ENCODE measurements at regions not wholly inside any gene's neighbourhood (a gene's known extent, or its start where the extent isn't known, plus 50 kb on each side); places are given as distances from the start of the nearest gene placed in this dataset.
"Not testable (repeated sequence)": the region's sequence is repeated elsewhere in the genome, so short reads cannot be mapped to it uniquely, and the experiment has no call there.

GRCh38 chr6:84635081-84635761 is 129.2 kb downstream of the TBX18 start:
- no peak for DNase-seq (ENCODE audit: low spot score)

GRCh38 chr6:84633771-84634170 is 130.6 kb downstream of the TBX18 start:
- no peak for DNase-seq (ENCODE audit: low spot score)

- not testable (repeated sequence) for DNase-seq (ENCODE audit: low spot score)
Observed at GRCh38 chr6:84626527-84626926, 137.9 kb downstream of the TBX18 start.

DNA sequence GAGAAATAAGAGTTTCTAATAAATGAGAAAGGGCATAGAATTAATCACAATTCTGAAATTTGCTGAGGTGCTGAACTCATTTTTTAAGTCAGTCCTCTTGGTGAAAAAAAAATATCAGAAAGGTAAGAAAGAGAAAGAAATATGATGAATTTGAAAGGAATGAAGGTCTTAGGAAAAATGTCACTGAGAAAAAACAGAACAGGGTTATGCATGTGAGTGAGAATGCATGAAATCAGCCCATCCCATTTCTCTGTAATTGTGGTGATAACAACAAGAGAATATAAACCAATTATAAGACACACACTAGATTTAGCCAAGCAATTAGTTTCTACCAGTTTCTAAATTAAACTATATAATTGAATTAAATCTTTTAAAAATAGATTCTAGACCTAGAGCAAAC is 138.9 kb downstream of the TBX18 start:
- no peak for DNase-seq (ENCODE audit: low spot score)

DNA sequence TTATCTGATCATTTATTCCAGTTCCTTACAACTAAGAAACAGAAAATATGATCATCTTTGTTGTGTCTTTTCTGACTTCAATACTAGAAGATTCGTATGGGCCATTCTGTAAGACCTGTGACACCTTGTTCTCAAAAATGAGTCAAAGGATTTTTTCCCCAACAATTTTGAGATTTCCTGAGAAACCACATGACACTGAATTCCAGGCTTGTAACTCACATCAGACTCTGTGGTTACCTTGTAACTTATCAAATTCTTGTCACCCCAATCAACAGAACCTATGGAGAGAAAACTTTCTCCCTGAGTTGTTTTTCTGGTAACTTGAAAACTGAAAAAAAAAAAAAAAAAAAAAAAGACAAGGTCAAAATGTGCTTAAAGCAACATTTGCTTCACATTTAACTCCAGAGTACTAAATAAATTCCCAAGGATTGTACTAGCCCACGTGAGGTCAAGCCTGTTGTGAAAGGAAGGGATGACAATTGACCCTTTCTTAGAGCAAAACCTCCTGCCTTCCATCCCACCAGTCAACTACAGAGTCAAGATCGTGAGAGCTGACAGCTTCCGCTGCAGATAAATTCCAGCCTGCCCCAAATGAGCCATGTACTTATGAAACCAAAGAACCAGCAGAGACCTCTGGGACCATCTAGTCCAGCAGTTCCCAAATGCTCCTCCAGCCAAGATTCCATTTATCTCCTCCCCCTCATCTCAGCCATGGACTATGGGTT is 140.3 kb downstream of the TBX18 start:
- no peak for DNase-seq (ENCODE audit: low spot score)

DNA sequence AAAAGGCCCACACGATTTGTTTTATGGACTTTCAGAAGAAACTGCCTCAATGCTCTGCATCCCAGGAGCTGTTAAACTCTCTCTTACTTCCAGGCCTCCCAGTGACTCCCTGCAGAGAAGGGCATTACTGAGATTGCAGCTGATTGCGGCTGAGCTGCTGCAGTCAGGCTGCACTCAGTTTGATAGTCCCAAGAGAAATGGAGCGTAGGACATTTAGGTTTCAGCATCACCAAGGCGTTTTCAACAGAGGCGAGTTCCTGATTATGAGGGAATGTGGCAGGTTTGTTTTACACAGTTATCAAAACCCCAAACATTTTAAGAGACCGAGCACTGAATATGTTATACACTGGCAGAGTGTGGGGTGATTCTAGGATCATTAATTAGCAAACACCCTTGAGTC is 145.6 kb downstream of the TBX18 start:
- DNase-seq (ENCODE audit: low spot score) = no peak

- DNase-seq (ENCODE audit: low spot score) = no peak
Observed at GRCh38 chr6:84618046-84618752, 146.2 kb downstream of the TBX18 start.

GRCh38 chr6:84615987-84616386 is 148.4 kb downstream of the TBX18 start:
- no peak for DNase-seq (ENCODE audit: low spot score)

- no peak for DNase-seq (ENCODE audit: low spot score)
Observed at GRCh38 chr6:84615113-84615850, 149.1 kb downstream of the TBX18 start.

- no peak for DNase-seq (ENCODE audit: low spot score)
Observed at GRCh38 chr6:84606860-84607259, 157.5 kb downstream of the TBX18 start.

GRCh38 chr6:84605298-84605697 is 159.1 kb downstream of the TBX18 start:
- DNase-seq (ENCODE audit: low spot score) = no peak

- no peak for DNase-seq (ENCODE audit: low spot score)
Observed at GRCh38 chr6:84601366-84601765, 163.0 kb downstream of the TBX18 start.

GRCh38 chr6:84599991-84600390 is 164.4 kb downstream of the TBX18 start:
- no peak for DNase-seq (ENCODE audit: low spot score)

DNA sequence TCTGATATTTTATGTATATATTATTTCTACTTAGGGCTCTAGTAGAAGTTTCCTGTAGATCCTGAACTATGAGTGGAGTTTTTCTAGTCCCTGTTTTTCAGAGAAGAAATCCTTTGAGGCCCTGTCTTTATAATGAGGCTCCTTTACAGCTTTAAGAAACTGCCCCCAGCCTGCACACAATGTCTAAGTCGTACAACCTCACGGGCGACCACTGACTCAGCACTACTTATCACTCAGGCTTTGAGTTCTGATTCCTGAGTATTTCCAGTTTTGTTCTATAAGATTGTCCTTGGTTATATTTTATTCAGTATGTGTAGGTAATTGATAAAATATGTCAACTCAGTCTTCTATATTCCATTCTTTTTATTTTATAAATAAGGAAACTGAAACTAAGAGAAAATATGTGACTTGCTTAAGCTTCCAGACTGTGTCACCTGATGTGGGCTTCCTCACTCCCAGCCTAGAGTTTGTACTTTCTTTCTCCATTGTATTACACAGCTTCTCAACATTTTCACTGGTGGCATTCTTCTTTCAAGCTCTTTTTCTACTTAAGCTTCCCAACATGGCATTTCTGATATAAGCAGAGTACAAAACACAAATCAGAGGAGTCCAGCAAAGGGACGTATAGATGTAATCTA is 167.0 kb downstream of the TBX18 start:
- no peak for DNase-seq (ENCODE audit: low spot score)

DNA sequence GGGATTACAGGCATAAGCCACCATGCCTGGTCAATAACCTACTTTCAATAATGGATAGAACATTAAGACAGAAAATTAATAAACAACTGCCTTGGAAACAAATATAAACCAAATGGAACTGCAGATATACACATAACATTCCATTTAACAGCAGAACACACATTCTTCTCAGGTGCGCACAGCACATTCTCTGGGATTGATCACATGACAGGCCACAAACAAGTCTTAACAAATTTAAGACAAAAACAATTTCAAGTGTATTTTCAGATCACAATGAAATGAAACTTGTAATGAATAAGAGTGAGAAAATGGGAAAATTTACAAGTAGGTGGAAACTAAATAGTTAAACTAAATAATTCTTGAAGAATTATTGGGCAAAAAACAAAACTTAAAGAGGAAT is 167.9 kb downstream of the TBX18 start:
- DNase-seq (ENCODE audit: low spot score) = no peak

GRCh38 chr6:84588697-84589080 is 175.7 kb downstream of the TBX18 start:
- DNase-seq (ENCODE audit: low spot score) = no peak

GRCh38 chr6:84587994-84588696 is 176.3 kb downstream of the TBX18 start:
- not testable (repeated sequence) for DNase-seq (ENCODE audit: low spot score)

DNA sequence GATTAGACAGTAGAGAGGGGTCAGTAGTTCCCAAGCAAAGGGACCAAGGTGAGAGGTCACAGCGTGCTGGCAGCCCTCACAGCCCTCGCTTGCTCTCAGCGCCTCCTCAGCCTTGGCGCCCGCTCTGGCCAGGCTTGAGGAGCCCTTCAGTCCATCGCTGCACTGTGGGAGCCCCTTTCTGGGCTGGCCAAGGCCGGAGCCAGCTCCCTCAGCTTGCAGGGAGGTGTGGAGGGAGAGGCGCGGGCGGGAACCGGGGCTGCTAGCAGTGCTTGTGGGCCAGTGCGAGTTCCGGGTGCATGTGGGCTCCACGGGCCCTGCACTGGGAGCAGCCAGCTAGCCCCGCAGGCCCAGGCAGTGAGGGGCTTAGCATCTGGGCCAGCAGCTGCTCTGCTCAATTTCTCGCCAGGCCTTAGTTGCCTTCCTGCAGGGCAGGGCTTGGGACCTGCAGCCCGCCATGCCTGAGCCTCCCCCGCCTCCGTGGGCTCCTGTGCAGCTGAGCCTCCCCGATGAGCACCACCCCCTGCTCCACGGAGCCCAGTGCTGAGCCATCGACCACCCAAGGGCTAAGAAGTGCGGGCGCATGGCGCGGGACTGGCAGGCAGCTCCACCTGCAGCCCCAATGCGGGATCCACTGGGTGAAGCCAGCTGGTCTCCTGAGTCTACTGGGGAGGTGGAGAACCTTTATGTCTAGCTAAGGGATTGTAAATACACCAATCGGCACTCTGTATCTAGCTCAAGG is 177.0 kb downstream of the TBX18 start:
- not testable (repeated sequence) for DNase-seq (ENCODE audit: low spot score)

DNA sequence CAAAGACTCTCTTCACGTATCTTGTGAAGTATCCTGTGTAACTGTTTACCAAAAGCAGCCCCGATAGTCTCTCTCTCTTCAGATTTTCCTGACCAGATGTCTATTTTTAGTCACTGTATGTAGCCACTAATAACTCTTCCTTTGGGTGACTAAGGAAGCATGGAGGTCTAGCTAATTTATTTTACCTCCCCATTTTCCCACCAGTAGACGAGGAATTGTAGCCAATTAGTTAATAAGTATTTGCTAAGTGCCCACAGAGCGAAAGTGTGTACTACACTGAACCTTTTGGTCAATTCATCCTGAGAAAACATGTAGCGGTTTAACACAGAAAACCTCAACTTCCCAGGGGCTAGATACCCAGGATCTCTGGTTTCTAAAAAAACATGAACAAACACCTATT is 180.6 kb downstream of the TBX18 start:
- DNase-seq (ENCODE audit: low spot score) = no peak

DNA sequence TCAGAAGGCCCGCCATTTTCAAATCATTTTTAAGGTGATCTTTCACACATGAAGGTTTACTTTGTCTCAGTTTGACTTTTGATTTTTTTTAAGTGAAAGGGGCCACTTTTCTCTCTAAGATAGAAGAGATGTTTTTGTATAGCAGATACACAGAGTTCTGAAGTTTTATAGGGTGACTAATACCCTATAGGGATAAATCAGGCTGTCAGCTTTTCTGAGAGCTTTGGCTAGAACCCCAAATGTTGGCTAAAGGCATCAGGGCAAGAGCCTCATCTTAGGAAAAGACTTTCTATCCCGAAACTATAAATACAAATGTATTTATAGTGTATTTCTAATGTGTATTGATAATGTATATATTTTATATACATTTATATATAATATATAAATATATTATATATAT is 181.4 kb downstream of the TBX18 start:
- DNase-seq (ENCODE audit: low spot score) = no peak

Measured in left forelimb (tissue), 1 donor.